ENCODE measurements at regions not wholly inside any gene's neighbourhood (a gene's known extent, or its start where the extent isn't known, plus 50 kb on each side); places are given as distances from the start of the nearest gene placed in this dataset.

- in situ Hi-C loops (cut with HindIII; ENCODE audit: low sequenced_read_pairs): no loop called here
- no peak overlapping the region for H3K4me3 ChIP-seq (ENCODE audit: low read depth, low read length)
- DNase-seq (ENCODE audit: low read depth, low spot score): no peak
- no peak for TF ChIP-seq CTCF (IDR thresholded peaks at IDR 0.05; ENCODE audit: low read depth, low read length)
Measured at GRCh38 chr12:93317227-93317626, 60.5 kb upstream of the NUDT4 start.

GRCh38 chr12:93318720-93319522, 58.8 kb upstream of the NUDT4 start:
- no peak for TF ChIP-seq CTCF (IDR thresholded peaks at IDR 0.05; ENCODE audit: low read depth, low read length)
- in situ Hi-C loops (cut with HindIII; ENCODE audit: low sequenced_read_pairs): no loop called here
- no peak overlapping the region for H3K4me3 ChIP-seq (ENCODE audit: low read depth, low read length)
- DNase-seq (ENCODE audit: low read depth, low spot score): no peak

GRCh38 chr12:93319523-93320050, 58.1 kb upstream of the NUDT4 start:
- in situ Hi-C loops (cut with HindIII; ENCODE audit: low sequenced_read_pairs): no loop called here
- H3K4me3 ChIP-seq (ENCODE audit: low read depth, low read length): no peak overlapping the region
- no peak for TF ChIP-seq CTCF (IDR thresholded peaks at IDR 0.05; ENCODE audit: low read depth, low read length)
- no peak for DNase-seq (ENCODE audit: low read depth, low spot score)

- no peak for TF ChIP-seq CTCF (IDR thresholded peaks at IDR 0.05; ENCODE audit: low read depth, low read length)
- peak; percentile 22 for DNase-seq (ENCODE audit: low read depth, low spot score)
- H3K4me3 ChIP-seq (ENCODE audit: low read depth, low read length): no peak overlapping the region
- in situ Hi-C loops (cut with HindIII; ENCODE audit: low sequenced_read_pairs): no loop called here
Measured at GRCh38 chr12:93322784-93323183, 54.9 kb upstream of the NUDT4 start.

GRCh38 chr12:93323625-93324329, 53.9 kb upstream of the NUDT4 start:
- in situ Hi-C loops (cut with HindIII; ENCODE audit: low sequenced_read_pairs): no loop called here
- no peak for TF ChIP-seq CTCF (IDR thresholded peaks at IDR 0.05; ENCODE audit: low read depth, low read length)
- peak; percentile 16 for DNase-seq (ENCODE audit: low read depth, low spot score)
- no peak overlapping the region for H3K4me3 ChIP-seq (ENCODE audit: low read depth, low read length)

GRCh38 chr12:93325855-93326254, 51.9 kb upstream of the NUDT4 start:
- DNase-seq (ENCODE audit: low read depth, low spot score): peak; percentile 83

More at GRCh38 chr12:93325855-93326254, 51.9 kb upstream of the NUDT4 start:
- no peak overlapping the region for H3K4me3 ChIP-seq (ENCODE audit: low read depth, low read length)
- no peak for TF ChIP-seq CTCF (IDR thresholded peaks at IDR 0.05; ENCODE audit: low read depth, low read length)
- in situ Hi-C loops (cut with HindIII; ENCODE audit: low sequenced_read_pairs): no loop called here
